HG03196 (cell line): ENCODE measurements at regions not wholly inside any gene's neighbourhood (a gene's known extent, or its start where the extent isn't known, plus 50 kb on each side); places are given as distances from the start of the nearest gene placed in this dataset.
"Not testable (repeated sequence)": the region's sequence is repeated elsewhere in the genome, so short reads cannot be mapped to it uniquely, and the experiment has no call there.

Source experiments
- ATAC-seq: cut with Tn5 transposase; IDR thresholded peaks from one replicate; pipeline ENCODE4 v1.9.1; 2021; ENCODE audit not compliant: unreplicated experiment

DNA sequence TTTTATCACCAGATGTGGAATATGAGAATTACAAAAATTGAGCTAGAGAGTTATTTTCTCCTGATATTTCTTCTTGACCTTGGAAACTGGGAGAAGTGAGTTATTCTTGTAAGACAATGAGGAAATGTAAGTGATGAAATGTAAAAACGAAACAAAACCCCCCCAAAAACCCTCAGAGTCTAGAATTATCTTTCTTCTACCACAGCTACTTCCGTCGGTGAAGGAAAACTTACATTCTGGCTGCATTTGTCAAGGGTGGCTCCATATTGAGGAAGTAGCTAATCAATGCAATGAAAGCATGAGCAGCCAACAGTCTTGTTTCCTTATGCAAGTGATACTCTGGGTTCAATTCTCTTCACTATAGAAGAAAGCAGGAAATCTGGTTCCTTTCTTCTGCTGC is 661.7 kb upstream of the CITED2 start:
- ATAC-seq, result no peak

DNA sequence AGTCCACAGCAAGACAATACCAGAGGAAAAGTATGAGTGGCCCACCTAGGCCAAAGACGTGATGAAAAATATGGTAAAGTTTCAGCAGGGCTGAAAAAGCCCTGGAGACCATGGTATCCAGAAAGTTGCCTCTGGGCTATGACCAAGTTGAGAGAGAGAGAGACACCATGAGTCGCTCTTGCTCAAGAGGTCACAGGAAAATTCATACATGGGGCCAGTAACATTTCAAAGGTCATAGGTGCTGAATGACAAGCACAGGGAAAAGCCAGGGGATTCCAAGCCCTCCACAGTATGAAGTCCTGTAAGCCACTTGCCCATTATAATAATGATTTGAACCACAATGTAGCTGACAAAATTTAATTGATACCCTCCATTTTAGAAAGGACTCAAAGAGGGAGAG is 657.7 kb upstream of the CITED2 start:
- ATAC-seq, result no peak

DNA sequence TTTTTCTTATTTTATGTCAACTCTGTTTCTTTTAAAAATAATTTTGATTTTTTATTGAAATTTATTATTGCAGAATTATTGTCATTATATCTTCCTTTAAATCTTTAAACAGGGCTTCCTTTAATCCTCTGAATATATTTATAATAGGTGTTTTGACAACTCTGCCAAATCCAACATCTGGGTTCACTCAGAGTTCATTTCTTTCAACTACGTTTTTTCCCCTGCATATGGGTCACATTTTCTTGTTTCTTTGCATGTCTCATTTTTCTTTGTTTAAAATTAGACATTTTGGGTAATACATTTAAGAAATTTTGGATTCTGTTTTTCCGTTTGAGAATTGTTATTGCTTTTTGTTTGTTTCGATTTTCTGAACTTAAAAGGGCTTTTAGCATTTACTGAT is 655.1 kb upstream of the CITED2 start:
- no peak for ATAC-seq

DNA sequence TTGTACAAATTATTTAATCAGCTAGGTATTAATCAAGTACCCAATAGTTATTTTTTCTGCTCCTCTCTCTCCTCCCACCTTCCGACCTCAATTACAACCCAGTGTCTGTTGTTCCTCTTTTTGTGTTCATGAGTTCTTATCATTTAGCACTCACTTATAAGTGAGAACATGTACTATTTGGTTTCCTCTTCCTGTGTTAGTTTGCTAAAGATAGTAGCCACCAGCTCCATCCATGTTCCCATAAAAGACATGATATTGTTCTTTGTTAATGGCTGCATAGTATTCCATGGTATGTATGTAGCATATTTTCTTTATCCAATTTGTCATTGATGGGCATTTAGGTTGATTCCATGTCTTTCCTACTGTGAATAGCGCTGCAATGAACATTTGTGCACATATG is 652.8 kb upstream of the CITED2 start:
- no peak for ATAC-seq

DNA sequence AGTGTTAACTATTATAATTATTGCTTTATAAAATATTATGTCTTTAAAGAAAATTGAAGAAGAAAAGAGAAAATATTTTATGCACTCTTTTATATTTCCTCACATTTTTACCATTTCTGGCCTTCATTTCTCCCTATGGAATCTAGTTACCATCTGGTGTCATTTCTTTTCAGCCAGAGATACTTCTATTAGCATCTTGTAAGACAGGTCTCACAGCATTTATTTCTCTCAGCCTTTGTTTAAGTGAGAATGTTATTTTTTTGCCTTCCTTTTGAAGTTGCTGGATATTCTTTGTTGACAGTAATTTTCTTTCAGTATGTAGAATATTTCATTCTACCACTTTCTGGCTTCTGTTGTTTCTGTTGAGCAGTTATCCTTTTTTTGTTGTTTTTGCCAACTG is 652.1 kb upstream of the CITED2 start:
- no peak for ATAC-seq

DNA sequence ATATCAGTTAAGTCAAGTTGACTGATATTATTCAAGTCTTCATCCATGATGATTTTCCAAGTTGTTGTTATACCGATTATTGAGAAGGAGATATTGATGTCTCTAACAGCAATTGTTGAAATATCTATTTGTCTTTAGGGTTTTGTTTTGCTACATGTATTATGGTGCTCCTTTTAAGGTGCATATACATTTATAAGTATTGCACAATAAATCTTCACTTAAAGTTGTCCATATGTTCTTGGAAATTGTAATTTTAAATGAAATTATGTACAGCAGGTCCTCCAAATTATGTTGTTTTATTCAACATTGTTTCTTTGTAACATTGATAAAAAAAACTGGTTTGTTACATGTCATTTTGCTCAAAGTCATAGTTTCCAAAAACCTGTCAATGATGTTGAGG is 650.7 kb upstream of the CITED2 start:
- no peak for ATAC-seq

DNA sequence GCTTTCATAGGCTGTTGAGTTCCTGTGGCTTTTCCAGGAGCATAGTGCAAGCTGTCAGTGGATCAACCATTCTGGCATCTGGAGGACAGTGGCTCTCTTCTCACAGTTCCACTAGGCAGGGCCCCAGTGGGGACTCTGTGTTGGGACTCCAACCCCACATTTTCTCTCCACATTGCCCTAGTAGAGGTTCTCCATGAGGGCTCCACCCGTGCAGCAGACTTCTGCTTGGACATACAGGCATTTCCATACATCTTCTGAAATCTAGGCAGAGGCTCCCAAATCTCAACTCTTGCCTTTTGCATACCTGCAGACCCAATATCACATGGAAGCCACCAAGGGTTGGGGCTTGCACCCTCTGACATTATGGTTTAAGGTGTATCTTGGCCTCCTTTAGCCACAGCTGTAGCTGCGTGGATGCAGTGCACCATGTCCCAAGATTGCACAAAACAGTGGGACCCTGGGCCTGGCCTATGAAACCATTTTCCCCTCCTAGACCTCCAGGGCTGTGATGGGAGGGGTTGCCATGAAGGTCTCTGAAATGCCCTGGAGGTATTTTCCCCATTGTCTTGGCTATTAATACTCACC is 645.9 kb upstream of the CITED2 start:
- no peak for ATAC-seq

DNA sequence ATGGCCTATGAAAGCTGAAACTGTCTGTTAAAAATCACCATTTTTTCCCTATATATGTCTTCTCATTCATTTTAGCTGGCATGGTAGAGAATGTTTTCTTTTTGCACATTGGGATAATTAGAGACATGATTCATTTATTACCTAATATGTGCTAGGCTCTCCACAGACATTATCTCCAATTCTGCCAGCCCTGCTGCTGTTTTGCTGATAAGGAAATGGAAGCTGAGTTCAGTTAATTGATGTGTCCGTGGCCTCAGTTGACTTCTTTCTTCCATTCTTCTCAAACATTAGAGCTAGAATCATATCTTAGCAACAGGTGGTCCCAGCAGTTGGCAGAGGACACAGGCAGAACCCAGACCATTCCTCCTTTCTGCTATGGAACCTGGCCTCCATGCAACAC is 644.1 kb upstream of the CITED2 start:
- ATAC-seq, result no peak

DNA sequence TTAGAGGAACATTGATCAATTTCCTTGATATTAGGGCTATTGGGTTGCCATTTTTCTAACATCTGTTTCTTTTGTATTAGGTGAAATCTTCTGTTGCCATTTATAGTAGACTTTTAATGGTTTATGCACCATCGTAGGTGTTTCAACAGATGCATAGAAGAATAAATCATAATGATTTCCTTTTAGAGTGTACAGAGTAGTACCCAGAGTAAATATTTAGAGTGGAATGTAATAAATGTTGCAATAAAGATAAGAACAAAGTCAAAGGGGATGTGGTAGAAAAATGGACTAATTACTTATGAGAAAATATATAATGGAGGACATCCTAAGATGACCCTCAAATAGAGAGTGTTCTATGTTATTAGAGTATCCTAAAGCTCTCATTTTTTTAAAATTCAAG is 643.0 kb upstream of the CITED2 start:
- no peak for ATAC-seq

DNA sequence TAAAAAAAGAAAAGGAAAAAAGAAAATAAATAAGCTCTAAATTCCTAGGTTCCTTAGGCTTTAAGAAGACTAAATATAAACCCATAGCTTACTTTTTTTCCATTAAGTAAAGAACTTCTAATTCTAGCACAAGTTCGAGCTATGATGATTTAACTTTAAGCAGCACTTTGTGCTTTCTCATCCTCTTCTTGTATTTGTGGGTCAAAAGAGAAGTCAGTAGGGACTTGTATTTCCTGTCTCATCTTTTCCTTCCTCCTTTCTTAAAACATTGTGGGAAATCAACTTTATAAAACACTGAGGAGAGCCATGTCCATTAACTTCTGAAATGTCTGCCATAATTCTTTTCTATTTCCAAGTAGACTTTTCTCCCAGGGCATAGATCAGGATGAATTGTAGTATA is 637.7 kb upstream of the CITED2 start:
- no peak for ATAC-seq

DNA sequence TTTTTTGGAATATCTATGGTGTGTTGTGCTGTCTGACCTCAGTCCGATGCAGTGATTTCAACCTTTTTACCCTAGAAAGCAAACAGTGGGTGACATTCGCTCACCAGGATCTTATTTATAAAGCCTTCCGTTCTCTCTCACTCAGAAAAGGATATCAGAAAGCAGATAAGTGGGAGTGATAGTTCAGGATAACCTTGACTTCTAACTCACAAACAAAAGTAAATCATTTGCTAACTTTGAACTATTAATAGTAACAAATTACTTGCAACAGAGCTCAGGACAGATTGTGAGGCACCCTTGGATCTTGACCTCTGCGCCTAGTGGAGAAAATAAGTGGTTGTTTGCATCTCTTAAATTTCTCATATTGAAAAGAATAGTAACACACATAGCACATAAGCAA is 637.1 kb upstream of the CITED2 start:
- ATAC-seq, result no peak

DNA sequence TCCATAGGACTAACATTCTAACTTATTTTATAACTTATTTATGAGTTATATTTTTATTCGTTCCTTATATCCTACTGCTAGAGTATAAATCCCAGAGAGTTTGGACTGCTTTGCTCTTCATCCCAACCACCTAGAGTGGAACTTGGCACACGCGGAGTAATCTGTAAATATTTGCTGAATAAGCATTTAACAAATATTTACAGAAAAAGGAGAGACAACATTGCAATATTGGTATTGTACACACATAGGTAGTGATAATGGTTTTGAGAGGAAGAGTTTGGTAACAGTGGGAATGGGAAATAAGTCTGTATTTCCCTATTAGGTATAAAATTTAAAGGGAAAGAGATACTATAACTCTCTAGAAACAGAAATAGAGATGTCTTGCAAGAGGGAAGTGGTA is 634.8 kb upstream of the CITED2 start:
- ATAC-seq, result no peak

DNA sequence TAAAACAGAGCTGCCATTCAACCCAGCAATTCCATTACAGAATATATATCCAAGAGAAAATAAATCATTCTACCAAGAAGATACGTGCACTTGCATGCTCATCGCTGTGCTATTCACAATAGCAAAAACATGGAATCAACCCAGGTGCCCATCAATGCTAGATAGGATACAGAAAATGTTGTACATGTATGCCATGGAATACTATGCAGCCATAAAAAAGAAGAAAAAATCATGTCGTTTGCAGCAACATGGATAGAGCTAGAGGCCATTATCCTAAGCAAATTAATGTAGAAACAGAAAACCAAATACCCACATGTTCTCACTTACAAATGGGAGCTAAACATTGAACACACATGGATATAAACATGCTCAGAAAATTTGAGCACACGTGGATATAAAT is 633.1 kb upstream of the CITED2 start:
- ATAC-seq, result no peak

DNA sequence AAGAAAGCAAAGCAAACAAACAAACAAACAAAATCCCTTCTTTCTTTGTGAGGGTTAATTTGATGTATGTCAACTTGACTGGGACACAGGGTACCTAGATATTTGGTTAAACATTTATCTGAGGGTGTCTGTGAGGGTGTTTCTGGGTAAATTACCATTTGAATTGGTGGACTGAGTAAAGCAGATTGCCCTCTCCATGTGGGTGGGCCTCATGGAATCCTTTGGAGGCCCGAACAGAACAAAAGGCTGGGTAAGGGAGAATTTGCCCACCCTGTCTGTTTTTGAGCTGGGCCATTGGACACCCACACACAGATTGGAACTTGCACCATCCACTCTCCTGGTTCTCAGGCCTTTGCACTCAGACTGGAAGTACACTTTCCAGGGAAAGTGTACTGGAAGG is 628.8 kb upstream of the CITED2 start:
- ATAC-seq, result no peak

DNA sequence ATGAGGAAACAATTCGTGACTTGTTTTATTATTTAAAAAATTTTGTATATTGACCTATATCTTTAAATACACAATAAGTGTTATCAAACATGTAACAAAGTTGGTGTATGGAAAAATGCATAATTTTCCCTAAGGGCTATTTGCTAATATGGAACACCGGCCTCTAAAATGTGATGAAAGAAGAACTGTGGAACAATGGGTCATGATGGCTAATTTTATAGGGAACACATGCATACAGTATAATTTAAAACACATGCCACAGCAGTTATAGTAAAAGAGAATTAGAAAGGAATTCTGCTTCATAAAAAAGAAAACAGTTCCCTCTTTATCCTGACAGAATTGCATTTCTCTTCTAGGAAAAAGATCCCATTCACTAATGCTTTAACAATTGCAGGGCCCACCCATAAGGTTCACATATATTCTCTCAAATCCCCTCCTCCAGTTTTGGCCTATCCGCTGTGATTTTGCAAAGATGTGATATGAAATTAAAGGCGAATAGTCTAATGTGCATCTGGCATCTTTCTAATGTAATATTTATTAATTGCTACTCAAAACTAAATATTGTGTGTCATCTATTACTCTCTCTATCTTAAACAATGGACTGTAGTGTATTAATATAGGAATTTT is 628.1 kb upstream of the CITED2 start:
- ATAC-seq, result no peak

DNA sequence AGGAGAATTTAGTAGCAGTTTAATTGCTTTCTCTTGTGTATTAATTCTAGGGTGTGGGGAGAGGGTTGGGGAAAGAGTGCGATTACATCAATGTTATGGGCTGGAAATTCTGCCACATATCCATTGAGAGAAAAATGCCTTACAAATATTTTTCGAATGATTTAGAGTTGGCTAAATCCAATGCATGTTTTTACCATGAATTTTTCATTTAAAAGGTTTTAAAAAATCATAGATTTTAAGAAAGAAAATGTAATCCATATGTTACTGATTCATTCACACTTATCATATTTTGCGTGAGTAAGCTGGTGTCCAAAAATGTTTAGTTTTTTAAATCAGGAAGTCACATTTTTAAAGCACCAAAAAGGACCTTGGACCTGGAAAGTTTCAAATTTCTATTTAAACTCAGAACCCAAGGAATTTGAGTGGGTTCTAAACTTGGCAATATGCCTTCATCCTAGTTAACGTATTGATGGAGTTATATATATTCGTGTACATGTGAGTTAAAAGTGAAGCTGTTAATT is 627.4 kb upstream of the CITED2 start:
- ATAC-seq, result no peak

DNA sequence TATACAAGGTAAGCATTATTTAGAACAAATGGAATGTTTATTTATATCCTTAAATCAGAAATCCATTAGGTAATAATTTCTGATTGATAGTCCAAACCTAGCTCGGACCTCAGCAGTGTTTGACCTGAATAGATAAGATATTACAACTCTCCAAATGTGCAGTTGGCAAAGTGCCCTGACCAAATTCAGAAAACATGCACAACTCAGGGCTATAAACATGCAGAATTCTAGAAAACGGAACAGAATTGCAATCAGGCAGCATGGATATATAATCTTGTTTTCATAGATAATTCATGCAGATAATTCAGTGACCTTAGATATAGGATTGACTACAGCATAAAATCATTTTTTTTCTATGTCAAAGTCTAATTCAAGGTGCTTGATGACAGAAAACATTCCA is 626.6 kb upstream of the CITED2 start:
- no peak for ATAC-seq

DNA sequence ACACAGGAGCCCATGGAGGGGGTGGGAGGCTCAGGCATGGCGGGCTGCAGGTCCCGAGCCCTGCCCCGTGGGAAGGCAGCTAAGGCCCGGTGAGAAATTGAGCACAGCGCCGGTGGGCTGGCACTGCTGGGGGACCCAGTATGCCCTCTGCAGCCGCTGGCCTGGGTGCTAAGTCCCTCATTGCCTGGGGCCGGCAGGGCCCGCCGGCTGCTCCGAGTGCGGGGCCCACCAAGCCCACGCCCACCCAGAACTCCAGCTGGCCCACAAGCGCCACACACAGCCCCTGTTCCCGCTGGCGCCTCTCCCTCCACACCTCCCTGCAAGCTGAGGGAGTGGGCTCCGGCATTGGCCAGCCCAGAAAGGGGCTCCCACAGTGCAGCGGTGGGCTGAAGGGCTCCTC is 625.2 kb upstream of the CITED2 start:
- ATAC-seq, result not testable (repeated sequence)

DNA sequence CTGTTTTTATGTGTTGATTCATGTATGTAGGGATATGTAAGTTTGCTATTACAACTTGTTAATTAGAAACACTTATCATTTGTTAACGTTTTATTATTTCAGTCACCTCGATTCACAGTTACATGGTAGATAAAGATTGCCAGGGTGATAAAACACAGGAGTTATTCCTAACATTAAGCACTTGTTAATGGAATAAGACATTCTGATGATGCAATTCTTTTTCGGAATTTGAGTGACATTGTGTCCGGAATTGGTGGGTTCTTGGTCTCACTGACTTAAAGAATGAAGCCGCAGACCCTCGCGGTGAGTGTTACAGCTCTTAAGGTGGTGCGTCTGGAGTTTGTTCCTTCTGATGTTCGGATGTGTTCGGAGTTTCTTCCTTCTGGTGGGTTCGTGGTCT is 624.0 kb upstream of the CITED2 start:
- not testable (repeated sequence) for ATAC-seq

DNA sequence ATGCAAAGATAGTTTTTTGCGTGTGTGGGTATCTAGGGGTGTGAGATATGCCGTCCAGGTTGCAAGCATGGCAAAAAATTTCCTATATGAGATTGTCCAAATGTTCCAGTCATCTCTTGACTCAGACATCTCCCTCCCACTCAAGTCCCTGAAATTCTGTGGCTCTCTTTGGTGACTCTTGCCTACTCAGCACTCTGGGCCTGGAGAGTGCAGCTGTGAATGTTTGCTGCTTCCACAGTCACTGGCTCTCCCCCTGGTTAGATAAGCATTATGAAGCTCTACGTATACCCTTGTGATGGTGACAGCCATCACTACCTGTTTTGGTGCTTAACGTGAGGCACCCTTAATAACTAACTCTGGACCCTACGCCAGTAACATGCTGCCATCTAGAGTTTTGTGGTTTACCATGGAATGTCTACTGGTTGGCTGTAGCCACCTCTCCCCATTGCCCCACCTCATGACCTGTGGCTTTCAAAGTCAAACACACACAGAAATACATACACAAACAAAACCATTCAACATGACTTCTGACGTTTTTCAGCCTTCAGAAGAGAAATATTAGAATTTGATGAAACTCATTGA is 621.9 kb upstream of the CITED2 start:
- no peak for ATAC-seq

DNA sequence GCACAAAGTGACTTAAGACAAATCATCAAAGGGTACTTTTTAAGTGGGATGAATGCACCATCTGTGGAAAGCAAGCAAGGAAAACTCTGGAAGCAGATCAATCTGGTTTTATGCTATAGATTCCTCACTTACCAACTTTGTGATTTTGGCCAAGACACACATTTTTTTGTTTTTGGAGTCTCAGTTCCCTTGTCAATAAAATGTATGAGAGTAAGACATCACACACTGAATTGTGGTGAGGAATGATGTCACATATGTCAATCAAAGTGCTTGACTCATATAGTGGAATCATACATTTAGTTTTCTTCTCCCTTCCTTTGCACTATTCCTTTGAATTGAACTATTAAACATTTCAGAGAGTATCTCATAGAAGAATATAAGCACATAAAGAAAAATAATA is 620.5 kb upstream of the CITED2 start:
- no peak for ATAC-seq

DNA sequence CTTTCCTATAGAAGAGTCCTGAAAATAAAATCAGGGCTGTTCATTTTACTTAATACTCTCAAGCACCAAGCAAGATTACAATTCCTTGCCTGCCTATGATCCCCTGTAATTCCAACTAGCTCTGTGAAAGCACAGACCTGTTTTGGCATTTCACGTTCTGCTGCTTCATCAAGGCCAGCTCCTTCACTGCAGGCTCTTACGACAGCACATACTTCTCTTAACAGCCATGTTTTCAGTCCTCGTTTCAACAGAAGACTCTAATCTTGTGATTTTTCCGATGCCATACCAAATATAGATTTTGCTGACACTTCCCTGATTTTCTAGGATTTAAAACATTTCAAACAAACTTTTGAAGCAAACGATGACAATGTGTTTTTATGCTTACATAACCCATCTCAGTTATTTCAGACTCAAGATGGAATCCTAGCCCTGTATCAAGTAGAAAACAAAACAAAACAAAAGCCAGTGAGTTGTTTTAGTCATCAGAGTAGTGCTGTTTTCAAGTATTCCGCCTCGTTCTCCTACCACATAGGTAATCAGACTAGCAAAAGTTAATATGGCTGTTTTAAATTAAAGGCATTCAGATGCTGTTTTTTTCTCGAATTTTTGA is 616.5 kb upstream of the CITED2 start:
- no peak for ATAC-seq
